Lower leg skin (tissue), 3 donors: ENCODE measurements at regions not wholly inside any gene's neighbourhood (a gene's known extent, or its start where the extent isn't known, plus 50 kb on each side); places are given as distances from the start of the nearest gene placed in this dataset.

ENCODE experiments used
- CTCF ChIP-seq, 3 donors: fragments of 450-650 bp; IDR thresholded peaks; one replicate each; pipeline ENCODE4 v1.5.1; 2016; ENCODE audit warnings: antibody characterized with exemption in 3 of 3, mild to moderate bottlenecking in 3 of 3, moderate library complexity in 2 of 3
- POLR2A ChIP-seq, 2 donors: fragments of 450-650 bp; IDR thresholded peaks; one replicate each; pipeline ENCODE4 v1.6.1; 2016 to 2017; ENCODE audit warnings: antibody characterized with exemption in 2 of 2, mild to moderate bottlenecking in 1 of 2, moderate library complexity in 1 of 2

DNA sequence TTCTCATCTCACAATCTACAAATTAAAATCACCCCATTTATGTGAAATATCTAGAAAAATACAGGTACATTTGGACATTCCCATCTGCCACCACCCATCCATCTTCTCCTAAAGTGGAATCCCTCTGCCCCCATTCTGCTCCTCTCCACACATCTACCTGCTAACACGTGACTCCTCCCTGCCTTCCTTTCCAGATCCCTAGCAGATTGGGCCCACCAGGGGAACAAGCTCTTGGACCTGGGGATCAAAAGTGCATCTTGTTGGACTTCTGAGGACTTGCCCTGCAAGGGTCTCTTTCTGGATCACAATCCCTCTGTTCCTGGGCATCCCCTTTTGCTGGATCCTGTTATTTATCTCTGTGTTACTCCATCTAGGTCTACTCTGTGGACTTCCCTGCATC is 107.6 kb downstream of the ZNF280B start:
- no peak for TF ChIP-seq POLR2A (IDR thresholded peaks at IDR 0.05)
- no peak for TF ChIP-seq CTCF (IDR thresholded peaks at IDR 0.05)
